Astrocyte (in vitro differentiated cells and primary cell): ENCODE measurements at regions not wholly inside any gene's neighbourhood (a gene's known extent, or its start where the extent isn't known, plus 50 kb on each side); places are given as distances from the start of the nearest gene placed in this dataset.

Experiments
- CTCF ChIP-seq: IDR thresholded peaks from 2 replicates; pipeline ENCODE4 v1.5.1; 2011; ENCODE audit warnings: low read depth, mild to moderate bottlenecking, inconsistent platforms, low read length, moderate library complexity; ENCODE audit not compliant: insufficient read depth
- EZH2 ChIP-seq: IDR thresholded peaks from 2 replicates; pipeline ENCODE4 v1.6.1; 2012; ENCODE audit warnings: mild to moderate bottlenecking, low read length, inconsistent platforms; ENCODE audit not compliant: insufficient read depth

GRCh38 chr5:126117044-126117443 is 306.2 kb upstream of the GRAMD2B start:
- TF ChIP-seq CTCF, result no peak
- no peak for TF ChIP-seq EZH2
